GM23248 (cell line): ENCODE measurements at regions not wholly inside any gene's neighbourhood (a gene's known extent, or its start where the extent isn't known, plus 50 kb on each side); places are given as distances from the start of the nearest gene placed in this dataset.

ENCODE experiments used
- EZH2 ChIP-seq: fragments of 200-600 bp; sonication (generic); IDR thresholded peaks from 2 replicates; pipeline ENCODE4 v1.6.1; 2018; ENCODE audit warnings: antibody characterized with exemption, mild to moderate bottlenecking; ENCODE audit not compliant: insufficient read depth, poor library complexity, severe bottlenecking
- EZH2phosphoT487 ChIP-seq: fragments of 200-600 bp; sonication (generic); IDR thresholded peaks from 2 replicates; pipeline ENCODE4 v1.6.1; 2018; ENCODE audit warnings: antibody characterized with exemption, moderate library complexity, mild to moderate bottlenecking, low read depth; ENCODE audit not compliant: insufficient read depth

DNA sequence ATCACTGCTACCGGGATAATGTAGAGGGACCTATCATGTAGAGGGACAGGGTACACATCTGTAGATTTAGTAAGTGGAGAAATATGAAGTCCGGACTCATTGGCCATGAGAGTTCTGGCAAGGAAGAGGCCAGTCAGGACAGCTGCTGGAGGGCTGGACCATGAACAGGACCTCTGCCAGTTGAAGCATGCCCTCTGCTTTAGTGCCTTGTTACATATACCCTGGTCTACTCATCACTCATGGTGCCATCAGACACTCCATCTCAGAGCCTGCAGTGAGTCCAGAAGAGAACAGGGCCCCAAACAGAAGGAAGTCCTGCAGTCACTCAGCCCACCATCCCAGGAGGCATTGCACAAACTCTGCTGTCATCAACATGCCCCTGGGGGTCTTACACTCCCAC is 54.7 kb upstream of the CA12 start:
- TF ChIP-seq EZH2 (no peak), EZH2phosphoT487 (no peak)
